GM21381 (cell line): ENCODE measurements at regions not wholly inside any gene's neighbourhood (a gene's known extent, or its start where the extent isn't known, plus 50 kb on each side); places are given as distances from the start of the nearest gene placed in this dataset.
"Not testable (repeated sequence)": the region's sequence is repeated elsewhere in the genome, so short reads cannot be mapped to it uniquely, and the experiment has no call there.

ENCODE experiments used
- ATAC-seq: cut with Tn5 transposase; IDR thresholded peaks from one replicate; pipeline ENCODE4 v1.9.1; 2021; ENCODE audit warnings: mild to moderate bottlenecking, moderate library complexity; ENCODE audit not compliant: unreplicated experiment

- peak; percentile 37 for ATAC-seq
Observed at GRCh38 chr6:74597840-74598239, 608.0 kb downstream of the COL12A1 start.

GRCh38 chr6:74597266-74597665 is 608.6 kb downstream of the COL12A1 start:
- ATAC-seq = no peak

- ATAC-seq = no peak
Observed at GRCh38 chr6:74596588-74596987, 609.3 kb downstream of the COL12A1 start.

GRCh38 chr6:74594350-74594749 is 611.5 kb downstream of the COL12A1 start:
- ATAC-seq = not testable (repeated sequence)

GRCh38 chr6:74588094-74588832 is 617.6 kb downstream of the COL12A1 start:
- ATAC-seq = no peak

- no peak for ATAC-seq
Observed at GRCh38 chr6:74587386-74587785, 618.5 kb downstream of the COL12A1 start.

GRCh38 chr6:74585753-74586152 is 620.1 kb downstream of the COL12A1 start:
- no peak for ATAC-seq

- no peak for ATAC-seq
Observed at GRCh38 chr6:74581681-74582080, 624.2 kb downstream of the COL12A1 start.

GRCh38 chr6:74579794-74580193 is 626.1 kb downstream of the COL12A1 start:
- no peak for ATAC-seq

GRCh38 chr6:74579047-74579446 is 626.8 kb downstream of the COL12A1 start:
- ATAC-seq = no peak

GRCh38 chr6:74578339-74578738 is 627.5 kb downstream of the COL12A1 start:
- no peak for ATAC-seq

- ATAC-seq = peak; percentile 97
Observed at GRCh38 chr6:74577619-74578018, 628.2 kb downstream of the COL12A1 start.

GRCh38 chr6:74574794-74575193 is 631.1 kb downstream of the COL12A1 start:
- ATAC-seq = peak; percentile 40

- ATAC-seq = no peak
Observed at GRCh38 chr6:74573613-74574012, 632.2 kb downstream of the COL12A1 start.

GRCh38 chr6:74570044-74570443 is 635.8 kb downstream of the COL12A1 start:
- no peak for ATAC-seq

- ATAC-seq = no peak
Observed at GRCh38 chr6:74568861-74569260, 637.0 kb downstream of the COL12A1 start.

- ATAC-seq = not testable (repeated sequence)
Observed at GRCh38 chr6:74567923-74568290, 637.9 kb downstream of the COL12A1 start.

GRCh38 chr6:74567281-74567922 is 638.5 kb downstream of the COL12A1 start:
- no peak for ATAC-seq

GRCh38 chr6:74557236-74557635 is 648.6 kb downstream of the COL12A1 start:
- ATAC-seq = no peak

GRCh38 chr6:74554041-74554440 is 651.8 kb downstream of the COL12A1 start:
- ATAC-seq = no peak

GRCh38 chr6:74551896-74552295 is 654.0 kb downstream of the COL12A1 start:
- no peak for ATAC-seq

- ATAC-seq = no peak
Observed at GRCh38 chr6:74550821-74551220, 655.0 kb downstream of the COL12A1 start.

- ATAC-seq = no peak
Observed at GRCh38 chr6:74549746-74550145, 656.1 kb downstream of the COL12A1 start.
